Skeletal muscle cell (primary cell): ENCODE measurements at regions not wholly inside any gene's neighbourhood (a gene's known extent, or its start where the extent isn't known, plus 50 kb on each side); places are given as distances from the start of the nearest gene placed in this dataset.
"Not testable (repeated sequence)": the region's sequence is repeated elsewhere in the genome, so short reads cannot be mapped to it uniquely, and the experiment has no call there.

Source experiments
- DNase-seq: peaks from one replicate; pipeline ENCODE4 v3.0.0-alpha.2; 2010; ENCODE audit warnings: low read depth
- H3K4me3 ChIP-seq: 2 replicates; pipeline ENCODE4 v1.5.1; 2011; ENCODE audit warnings: low read depth, mild to moderate bottlenecking, control low read depth, low read length, moderate library complexity

DNA sequence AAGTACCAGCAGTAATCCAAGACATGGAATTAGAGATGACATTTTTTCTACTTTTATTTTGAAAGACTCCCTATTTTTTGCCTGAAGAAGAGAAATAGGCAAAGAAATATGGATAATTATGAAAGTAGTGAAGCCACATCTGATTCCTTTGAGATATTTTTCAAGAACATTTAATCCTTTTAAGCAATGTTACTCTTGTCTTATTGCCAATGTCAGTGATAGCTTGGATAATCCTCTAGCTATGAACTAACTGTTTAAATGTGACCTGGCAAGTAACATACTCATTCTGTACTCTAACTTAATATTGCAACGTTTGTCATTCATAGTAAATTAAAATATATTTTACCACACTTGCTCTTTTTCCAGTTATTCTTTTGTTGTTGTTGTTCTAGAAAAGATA, 181.3 kb downstream of the VEGFC start:
- DNase-seq: peak; percentile 31
- no peak overlapping the region for H3K4me3 ChIP-seq

DNA sequence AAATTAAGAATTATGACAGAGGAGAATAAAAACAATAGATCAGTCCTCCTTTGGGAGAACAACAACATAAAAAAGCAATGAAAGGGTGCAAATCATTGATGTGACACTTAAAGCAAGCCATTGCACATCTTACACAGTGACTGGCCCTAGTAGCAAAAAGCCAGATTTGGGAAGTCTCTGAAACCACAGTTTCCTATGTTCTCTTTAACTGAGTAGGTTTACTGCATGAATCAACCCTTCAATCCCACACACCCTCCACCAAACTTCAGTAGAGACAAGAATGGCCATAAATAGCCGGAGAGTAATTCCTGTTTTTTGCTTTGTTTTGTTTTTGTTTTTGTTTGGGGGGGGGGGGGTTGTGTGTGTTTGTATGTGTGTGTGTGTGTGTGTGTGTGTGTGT, 180.8 kb downstream of the VEGFC start:
- H3K4me3 ChIP-seq: no peak overlapping the region
- no peak for DNase-seq

DNA sequence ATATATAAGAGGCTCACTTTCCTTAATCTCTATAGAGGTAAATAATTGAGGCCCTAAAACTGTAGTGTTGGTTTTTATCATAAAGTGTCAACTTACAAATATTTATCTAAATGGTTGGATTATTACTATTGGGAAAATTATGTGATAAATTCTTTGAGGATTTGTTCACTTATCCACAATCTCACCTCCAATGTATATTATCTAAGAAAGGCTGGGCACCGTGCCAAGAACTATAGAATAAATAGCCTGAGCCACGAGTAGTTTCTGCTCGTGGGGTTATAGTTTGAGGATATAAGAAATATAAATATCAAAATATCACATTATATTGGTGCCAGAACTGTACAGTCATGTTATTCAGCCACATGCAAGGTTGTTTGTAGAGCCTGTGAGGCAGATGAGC, 177.9 kb downstream of the VEGFC start:
- no peak for DNase-seq
- H3K4me3 ChIP-seq: no peak overlapping the region

DNA sequence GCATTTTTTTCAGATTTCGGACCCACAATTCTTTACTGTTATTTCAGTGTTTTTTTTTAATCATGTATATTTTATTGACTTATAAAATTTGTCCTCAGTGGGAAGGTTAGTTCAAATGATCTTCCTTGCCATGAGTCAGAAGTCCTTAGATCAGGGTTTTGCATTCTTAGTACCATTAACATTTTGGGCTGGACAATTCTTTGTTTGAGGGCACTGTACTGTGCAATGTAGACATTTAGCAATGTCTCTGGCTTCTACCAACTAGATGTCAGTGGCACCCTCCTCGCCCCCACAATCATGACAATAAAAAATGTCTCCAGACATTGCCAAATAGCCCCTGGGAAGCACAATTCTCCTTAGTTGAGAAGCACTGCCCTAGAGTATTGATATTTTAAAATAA, 176.6 kb downstream of the VEGFC start:
- H3K4me3 ChIP-seq: no peak overlapping the region
- no peak for DNase-seq

DNA sequence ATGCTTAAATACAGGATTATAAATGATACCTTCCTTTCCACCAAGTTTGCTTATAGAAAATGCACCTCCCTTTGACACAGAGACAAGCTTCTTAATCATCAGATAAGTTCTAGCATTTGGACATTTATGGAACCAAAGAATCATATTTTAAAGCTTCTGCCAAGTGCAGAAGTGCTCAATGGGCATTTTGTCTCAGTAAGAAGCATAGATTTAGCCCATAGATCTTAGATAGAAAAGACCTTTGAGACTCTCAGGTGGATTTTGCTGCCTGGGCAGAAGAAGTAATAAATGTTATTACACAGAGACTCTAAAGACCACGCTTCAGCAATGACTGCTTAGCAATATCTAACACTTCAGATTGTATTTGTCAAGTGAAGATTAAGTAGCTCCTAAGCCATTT, 174.6 kb downstream of the VEGFC start:
- no peak overlapping the region for H3K4me3 ChIP-seq
- no peak for DNase-seq

DNA sequence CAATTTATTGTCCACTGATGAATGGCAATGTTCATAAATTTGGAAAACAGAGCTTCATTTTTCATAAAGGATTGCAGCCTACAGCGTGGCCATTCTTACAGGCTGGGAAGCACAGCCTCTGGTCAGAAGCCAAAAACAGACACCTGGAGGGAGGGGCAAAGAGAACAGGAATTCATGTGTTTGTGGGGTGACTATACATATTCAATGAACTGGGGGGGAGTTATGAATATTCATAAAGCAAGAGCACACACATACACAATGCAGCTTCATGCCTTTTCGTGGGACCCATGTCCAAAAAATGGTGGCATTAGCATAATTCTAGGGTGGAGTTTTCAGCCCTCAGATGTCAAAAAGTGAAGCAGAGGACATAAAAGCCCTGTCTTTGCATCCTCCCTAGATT, 173.3 kb downstream of the VEGFC start:
- no peak overlapping the region for H3K4me3 ChIP-seq
- DNase-seq: no peak

DNA sequence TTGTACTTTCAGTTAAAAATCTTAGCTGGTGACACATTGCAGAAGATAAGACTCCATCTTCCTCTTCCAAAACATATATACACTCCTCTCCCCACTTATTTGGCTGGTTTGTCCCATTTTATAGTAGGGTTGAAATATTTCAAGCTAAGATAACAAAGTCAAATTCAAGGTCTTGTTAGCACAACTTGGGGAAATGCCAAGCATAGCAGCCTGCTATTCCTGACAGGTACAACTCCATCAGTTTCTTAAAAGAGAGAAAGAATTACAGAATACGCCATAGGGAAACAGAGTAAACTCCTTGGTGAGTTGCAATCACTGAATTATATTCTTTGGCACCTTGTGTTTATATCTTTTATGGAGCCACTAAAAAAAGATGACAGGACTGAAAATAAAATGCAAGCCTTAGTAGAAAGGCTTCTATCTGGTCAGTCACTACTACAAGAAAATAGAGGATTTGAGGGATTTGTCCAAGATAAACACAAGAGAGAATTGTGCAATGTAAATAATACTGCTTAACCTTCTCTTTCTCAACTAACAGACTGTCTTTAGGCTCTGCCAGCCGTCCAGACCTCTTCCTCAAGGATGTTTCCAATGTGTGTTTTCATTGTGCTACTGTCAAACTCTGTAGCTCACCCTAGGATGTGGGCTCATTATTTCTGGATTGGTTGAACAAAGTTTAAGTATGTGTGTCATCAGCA, 170.3 kb downstream of the VEGFC start:
- no peak overlapping the region for H3K4me3 ChIP-seq
- peak; percentile 69 for DNase-seq

DNA sequence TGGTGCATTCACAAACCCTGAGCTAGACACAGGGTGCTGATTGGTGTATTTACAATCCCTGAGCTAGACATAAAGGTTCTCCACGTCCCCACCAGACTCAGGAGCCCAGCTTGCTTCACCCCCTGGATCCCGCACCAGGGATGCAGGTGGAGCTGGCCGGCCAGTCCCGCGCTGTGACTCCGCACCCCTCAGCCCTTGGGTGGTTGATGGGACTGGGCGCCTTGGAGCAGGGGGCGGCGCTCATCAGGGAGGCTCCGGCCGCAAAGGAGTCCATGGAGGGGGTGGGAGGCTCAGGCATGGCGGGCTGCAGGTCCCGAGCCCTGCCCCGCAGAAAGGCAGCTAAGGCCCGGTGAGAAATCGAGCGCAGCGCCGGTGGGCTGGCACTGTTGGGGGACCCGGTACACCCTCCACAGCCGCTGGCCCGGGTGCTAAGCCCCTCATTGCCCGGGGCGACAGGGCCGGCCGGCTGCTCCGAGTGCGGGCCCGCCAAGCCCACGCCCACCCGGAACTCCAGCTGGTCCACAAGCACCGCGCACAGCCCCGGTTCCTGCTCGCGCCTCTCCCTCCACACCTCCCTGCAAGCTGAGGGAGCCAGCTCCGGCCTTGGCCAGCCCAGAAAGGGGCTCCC, 167.6 kb downstream of the VEGFC start:
- not testable (repeated sequence) for DNase-seq, H3K4me3 ChIP-seq

DNA sequence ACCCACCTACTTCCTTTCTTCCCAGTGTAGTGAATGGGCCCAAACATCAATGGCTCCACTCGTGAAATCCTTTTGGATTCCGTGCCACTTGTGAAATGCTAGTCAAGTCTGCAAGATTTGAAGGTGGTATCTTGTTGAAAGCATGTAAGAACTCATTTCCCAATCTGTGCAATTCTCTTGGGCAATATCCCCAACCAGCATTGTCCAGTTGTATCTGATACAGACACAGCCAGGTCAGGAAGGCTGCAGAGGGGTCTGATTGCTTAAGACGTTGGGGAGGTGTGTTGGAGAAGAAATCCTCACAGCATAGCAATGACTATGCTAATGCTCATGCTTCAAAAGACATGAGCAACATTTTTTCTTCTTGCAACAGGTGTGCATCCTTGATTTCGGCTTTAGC, 164.8 kb downstream of the VEGFC start:
- H3K4me3 ChIP-seq: no peak overlapping the region
- no peak for DNase-seq

DNA sequence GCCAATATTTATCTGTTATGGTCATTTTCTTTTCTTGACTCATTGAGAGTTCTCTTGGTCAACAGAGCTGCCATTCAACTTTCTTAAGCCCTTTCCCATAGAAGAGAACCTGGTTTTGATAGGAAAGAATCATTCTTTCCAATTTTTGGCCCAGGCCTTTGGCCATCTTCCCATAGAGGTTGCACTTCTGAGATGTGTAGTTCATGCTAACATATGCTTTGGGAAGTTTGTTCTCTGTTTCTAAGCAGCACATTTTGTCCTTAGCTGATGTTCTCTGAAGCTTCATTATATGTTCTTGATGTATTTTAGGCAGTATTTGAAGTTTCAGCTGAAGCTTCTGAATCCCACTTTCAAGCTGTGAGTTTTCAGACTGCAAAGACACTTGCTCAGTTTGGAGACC, 161.1 kb downstream of the VEGFC start:
- peak; percentile 52 for DNase-seq
- H3K4me3 ChIP-seq: no peak overlapping the region
